Epithelial cell of esophagus (primary cell): ENCODE measurements at regions not wholly inside any gene's neighbourhood (a gene's known extent, or its start where the extent isn't known, plus 50 kb on each side); places are given as distances from the start of the nearest gene placed in this dataset.
"Not testable (repeated sequence)": the region's sequence is repeated elsewhere in the genome, so short reads cannot be mapped to it uniquely, and the experiment has no call there.

Experiments used
- DNase-seq: peaks from one replicate; pipeline ENCODE4 v3.0.0; 2010; ENCODE audit warnings: low read depth
- H3K4me3 ChIP-seq: 2 replicates; pipeline ENCODE4 v1.5.1; 2011; ENCODE audit warnings: mild to moderate bottlenecking, low read length, control low read depth

- DNase-seq = peak; percentile 20
- peak overlapping the region; percentile 16 for H3K4me3 ChIP-seq
Measured at GRCh38 chr9:62798884-62799850, 1609.3 kb downstream of the SPATA31A7 start.

- not testable (repeated sequence) for H3K4me3 ChIP-seq, DNase-seq
Measured at GRCh38 chr9:62799851-62800371, 1610.1 kb downstream of the SPATA31A7 start.

GRCh38 chr9:62800451-62801371, 1610.9 kb downstream of the SPATA31A7 start:
- H3K4me3 ChIP-seq, DNase-seq: not testable (repeated sequence)

GRCh38 chr9:62801372-62801811, 1611.6 kb downstream of the SPATA31A7 start:
- peak overlapping the region; percentile 8 for H3K4me3 ChIP-seq
- not testable (repeated sequence) for DNase-seq

GRCh38 chr9:62801961-62802718, 1612.3 kb downstream of the SPATA31A7 start:
- peak; percentile 55 for DNase-seq
- H3K4me3 ChIP-seq = peak overlapping the region; percentile 59

- H3K4me3 ChIP-seq = peak overlapping the region; percentile 59
- not testable (repeated sequence) for DNase-seq
Measured at GRCh38 chr9:62802719-62803079, 1612.9 kb downstream of the SPATA31A7 start.

- peak; percentile 11 for DNase-seq
- H3K4me3 ChIP-seq = not testable (repeated sequence)
Measured at GRCh38 chr9:62803099-62803498, 1613.3 kb downstream of the SPATA31A7 start.

GRCh38 chr9:62804314-62804713, 1614.5 kb downstream of the SPATA31A7 start:
- DNase-seq = peak; percentile 33
- not testable (repeated sequence) for H3K4me3 ChIP-seq

- not testable (repeated sequence) for H3K4me3 ChIP-seq
Measured at GRCh38 chr9:62807424-62807823, 1617.6 kb downstream of the SPATA31A7 start.

GRCh38 chr9:62808081-62808480, 1618.2 kb downstream of the SPATA31A7 start:
- not testable (repeated sequence) for H3K4me3 ChIP-seq
- DNase-seq = peak; percentile 7

More at GRCh38 chr9:62807424-62807823, 1617.6 kb downstream of the SPATA31A7 start:
- DNase-seq = not testable (repeated sequence)

- DNase-seq, H3K4me3 ChIP-seq: not testable (repeated sequence)
Measured at GRCh38 chr9:62810318-62810717, 1620.5 kb downstream of the SPATA31A7 start.

- H3K4me3 ChIP-seq, DNase-seq: not testable (repeated sequence)
Measured at GRCh38 chr9:62810811-62811315, 1621.0 kb downstream of the SPATA31A7 start.

GRCh38 chr9:62815436-62815835, 1625.6 kb downstream of the SPATA31A7 start:
- DNase-seq = not testable (repeated sequence)

GRCh38 chr9:62816331-62816730, 1626.5 kb downstream of the SPATA31A7 start:
- not testable (repeated sequence) for DNase-seq, H3K4me3 ChIP-seq

More at GRCh38 chr9:62815436-62815835, 1625.6 kb downstream of the SPATA31A7 start:
- not testable (repeated sequence) for H3K4me3 ChIP-seq

GRCh38 chr9:62817214-62817613, 1627.4 kb downstream of the SPATA31A7 start:
- not testable (repeated sequence) for DNase-seq, H3K4me3 ChIP-seq

GRCh38 chr9:62822185-62822584, 1632.3 kb downstream of the SPATA31A7 start:
- not testable (repeated sequence) for H3K4me3 ChIP-seq, DNase-seq

GRCh38 chr9:62827957-62828907, 1638.4 kb downstream of the SPATA31A7 start:
- not testable (repeated sequence) for H3K4me3 ChIP-seq
- peak; percentile 18 for DNase-seq
